IPS-18a (cell line): ENCODE measurements at regions not wholly inside any gene's neighbourhood (a gene's known extent, or its start where the extent isn't known, plus 50 kb on each side); places are given as distances from the start of the nearest gene placed in this dataset.

Source experiments
- H3K27ac ChIP-seq: one replicate; pipeline ENCODE4 v1.5.1; 2013; ENCODE audit warnings: low read length
- H3K27me3 ChIP-seq: one replicate; pipeline ENCODE4 v1.6.1; 2013; ENCODE audit warnings: mild to moderate bottlenecking, low read length; ENCODE audit not compliant: control insufficient read depth, insufficient read depth
- H3K36me3 ChIP-seq: one replicate; pipeline ENCODE4 v1.6.1; 2013; ENCODE audit warnings: low read depth, low read length; ENCODE audit not compliant: control insufficient read depth
- H3K4me1 ChIP-seq: one replicate; pipeline ENCODE4 v1.6.1; 2013; ENCODE audit warnings: low read depth, low read length; ENCODE audit not compliant: control insufficient read depth
- H3K4me3 ChIP-seq: one replicate; pipeline ENCODE4 v1.5.1; 2013; ENCODE audit warnings: low read length
- H3K9ac ChIP-seq: one replicate; pipeline ENCODE4 v1.6.1; 2013; ENCODE audit warnings: mild to moderate bottlenecking, low read length, moderate library complexity
- H3K9me3 ChIP-seq: one replicate; pipeline ENCODE4 v1.6.1; 2013; ENCODE audit warnings: low read depth, low read length; ENCODE audit not compliant: control insufficient read depth

DNA sequence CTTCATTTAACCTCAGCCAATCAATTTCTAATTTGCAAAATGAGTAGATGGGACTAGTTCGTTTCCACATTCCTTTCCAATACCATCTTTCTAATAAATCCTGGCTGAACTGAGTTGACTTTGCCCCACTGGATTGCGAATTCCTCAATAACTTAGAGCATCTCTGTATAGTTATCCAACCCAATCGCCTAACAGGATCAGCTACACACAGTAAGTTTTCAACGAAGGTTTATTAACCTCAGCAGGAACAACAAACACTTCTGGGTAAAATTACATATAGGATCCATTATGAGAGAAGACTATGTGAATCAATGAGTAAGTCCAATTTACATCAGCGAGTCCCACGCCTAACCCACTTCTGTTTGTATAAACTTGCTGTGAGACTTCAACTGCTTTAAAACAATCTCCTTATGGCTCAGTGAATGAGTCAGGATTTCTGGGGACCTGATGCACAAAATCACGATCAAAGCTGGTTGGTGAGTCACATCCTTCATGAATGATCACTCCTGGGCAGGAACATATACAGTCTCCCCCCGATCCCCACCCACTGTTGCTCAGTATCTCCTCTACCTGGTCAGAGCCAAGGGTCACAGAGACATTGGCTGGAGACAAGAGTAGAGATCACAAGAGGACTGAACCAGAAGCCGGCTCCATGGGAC is 142.8 kb downstream of the EDEM1 start:
- H3K9ac ChIP-seq: no peak overlapping the region
- H3K27ac ChIP-seq: no peak overlapping the region
- no peaks in the 10 kb centered on the region for H3K36me3 ChIP-seq

DNA sequence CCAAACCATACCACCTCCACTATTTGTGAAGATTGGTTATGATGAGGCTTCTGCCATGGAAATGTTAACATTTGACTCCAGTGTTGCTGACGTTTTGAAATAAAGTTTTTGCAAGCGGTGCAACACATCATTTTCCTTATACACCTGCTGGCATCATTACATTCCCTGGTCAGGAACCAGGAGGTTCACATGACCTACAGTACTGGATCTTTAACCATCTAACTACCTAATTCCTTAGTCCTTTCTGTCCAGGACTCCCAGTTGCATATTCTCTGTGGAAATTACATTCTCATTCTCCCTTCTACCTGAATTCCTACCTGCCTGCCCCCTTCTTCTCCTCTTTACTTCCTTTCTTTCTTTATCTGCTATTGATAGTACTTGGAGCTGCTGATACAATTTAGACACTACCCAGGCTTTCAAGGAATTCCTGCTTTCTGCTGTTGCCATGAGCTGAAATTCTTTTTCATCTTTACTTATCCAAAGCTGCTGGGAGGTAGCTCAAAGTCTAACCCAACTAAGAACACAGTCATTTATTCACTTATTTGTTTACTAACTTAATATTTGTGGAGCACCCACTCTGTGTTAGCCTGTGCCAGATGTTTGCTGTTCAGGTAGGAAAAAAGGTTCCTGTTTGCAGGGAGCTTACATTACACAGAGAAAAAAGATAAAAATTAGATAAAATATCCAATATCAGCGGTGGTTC is 144.2 kb downstream of the EDEM1 start:
- Histone ChIP-seq H3K4me1 (no peaks in the 10 kb centered on the region), H3K27ac (no peak overlapping the region), H3K36me3 (no peaks in the 10 kb centered on the region), H3K4me3 (no peak overlapping the region), H3K9ac (no peak overlapping the region), H3K9me3 (no peaks in the 10 kb centered on the region), H3K27me3 (no peaks in the 10 kb centered on the region)

More for the DNA sequence above, 142.8 kb downstream of the EDEM1 start:
- H3K4me1 ChIP-seq: no peaks in the 10 kb centered on the region
- no peaks in the 10 kb centered on the region for H3K27me3 ChIP-seq
- no peaks in the 10 kb centered on the region for H3K9me3 ChIP-seq
- H3K4me3 ChIP-seq: no peak overlapping the region

DNA sequence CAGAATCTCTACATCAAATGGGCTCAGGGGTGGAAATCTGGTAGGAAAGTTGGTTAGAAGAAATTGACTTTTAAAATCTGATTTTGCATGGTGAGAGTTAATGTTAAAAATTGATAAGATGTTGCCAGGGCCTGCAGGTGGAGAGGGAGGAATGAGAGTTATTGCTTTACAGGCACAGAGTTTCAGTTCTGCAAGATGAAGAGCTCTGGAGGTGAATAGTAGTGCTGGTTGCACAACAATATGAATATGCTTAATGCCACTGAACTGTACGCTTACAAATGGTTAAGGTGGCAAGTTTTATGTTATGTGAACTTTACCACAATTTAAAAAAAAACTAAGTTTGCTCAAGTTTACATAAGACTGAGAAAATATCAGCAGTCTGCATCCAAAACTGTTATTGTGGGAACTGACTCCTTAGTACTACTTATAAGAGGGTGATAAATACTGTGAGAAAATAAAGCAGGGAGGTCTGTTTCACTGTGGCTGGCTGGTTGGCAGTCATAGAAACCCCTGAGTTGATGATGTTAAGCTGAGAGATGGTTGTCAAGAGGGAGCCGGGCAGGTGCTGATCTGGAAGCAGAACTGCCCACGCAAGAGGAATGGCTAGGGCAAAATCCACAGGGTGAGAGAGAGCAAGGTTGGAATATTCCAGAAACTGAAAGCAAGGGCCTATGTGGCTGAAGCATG is 144.9 kb downstream of the EDEM1 start:
- no peak overlapping the region for H3K4me3 ChIP-seq
- H3K4me1 ChIP-seq: no peaks in the 10 kb centered on the region
- H3K27me3 ChIP-seq: no peaks in the 10 kb centered on the region
- H3K9ac ChIP-seq: no peak overlapping the region
- H3K9me3 ChIP-seq: no peaks in the 10 kb centered on the region
- H3K27ac ChIP-seq: no peak overlapping the region
- H3K36me3 ChIP-seq: no peaks in the 10 kb centered on the region

DNA sequence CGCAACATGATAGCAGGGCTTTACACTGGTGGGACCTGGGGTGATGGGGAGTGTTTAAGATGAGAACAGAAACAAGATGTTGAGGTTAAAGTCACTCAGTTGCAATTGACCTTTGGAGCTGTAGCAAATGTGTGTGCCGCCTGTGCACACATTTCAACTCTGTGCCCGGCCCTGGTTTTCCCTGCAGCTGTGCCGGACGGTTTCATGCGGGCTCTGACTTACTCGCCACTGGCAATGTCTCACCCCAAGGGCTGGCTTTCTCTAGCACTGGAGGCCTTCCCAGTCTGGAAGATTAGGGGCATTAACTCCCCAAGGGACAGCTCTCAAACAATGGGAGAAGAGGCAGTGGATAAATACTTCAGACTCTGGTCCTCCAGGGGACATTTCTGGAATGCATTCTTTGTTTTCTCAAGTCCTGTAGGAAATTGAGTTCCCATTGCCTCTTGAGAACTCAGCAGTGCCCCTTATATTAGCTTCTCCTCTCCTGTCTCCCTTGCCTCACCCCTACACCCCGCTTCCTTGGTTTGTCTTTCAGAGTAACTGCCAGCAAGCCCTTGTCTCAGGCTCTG is 152.5 kb downstream of the EDEM1 start:
- Histone ChIP-seq H3K36me3 (no peaks in the 10 kb centered on the region), H3K4me1 (no peaks in the 10 kb centered on the region), H3K27me3 (no peaks in the 10 kb centered on the region), H3K9ac (no peak overlapping the region), H3K27ac (no peak overlapping the region), H3K9me3 (no peaks in the 10 kb centered on the region), H3K4me3 (no peak overlapping the region)

DNA sequence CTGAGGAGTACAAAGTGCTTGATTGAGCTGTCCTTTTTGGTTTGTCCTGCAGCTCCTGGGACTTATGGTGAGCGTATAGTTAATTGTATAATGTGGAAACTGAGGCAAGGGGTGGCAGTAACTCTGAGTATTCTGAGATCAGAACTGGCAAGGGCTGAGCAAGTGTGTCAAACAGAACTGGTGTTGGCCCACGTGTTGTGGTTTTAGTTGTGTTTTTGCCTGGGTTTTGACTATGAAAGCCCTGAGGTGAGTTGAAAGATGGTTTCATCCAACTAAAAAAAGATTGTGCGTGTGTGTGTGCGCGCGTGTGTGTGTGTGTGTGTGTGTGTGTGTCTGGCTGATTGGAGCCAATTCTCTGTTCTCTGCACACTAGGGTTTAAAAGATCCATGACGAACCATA is 154.1 kb downstream of the EDEM1 start:
- no peaks in the 10 kb centered on the region for H3K27me3 ChIP-seq
- H3K27ac ChIP-seq: no peak overlapping the region
- H3K4me3 ChIP-seq: no peak overlapping the region

DNA sequence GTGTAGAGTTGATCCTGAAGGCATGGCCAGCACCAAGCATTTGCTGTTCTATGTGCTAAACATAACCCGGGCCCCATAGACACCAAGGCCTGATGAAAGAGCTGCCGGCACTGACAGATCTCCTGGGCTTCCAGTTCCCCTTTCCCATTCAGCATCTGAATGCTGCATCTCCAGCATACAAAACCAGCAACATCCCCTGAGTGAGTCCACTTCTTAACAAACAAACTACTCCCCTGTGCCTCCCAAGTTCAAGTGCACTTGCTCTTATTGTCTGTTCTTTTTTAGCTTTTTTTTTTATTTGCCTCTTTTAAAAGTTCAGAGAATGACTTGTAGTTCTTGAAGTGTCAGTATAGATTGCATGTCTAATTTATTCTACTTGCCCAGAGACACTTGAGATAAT is 156.0 kb downstream of the EDEM1 start:
- Histone ChIP-seq H3K27ac (no peak overlapping the region), H3K4me1 (no peaks in the 10 kb centered on the region), H3K4me3 (no peak overlapping the region), H3K27me3 (no peaks in the 10 kb centered on the region), H3K9me3 (no peaks in the 10 kb centered on the region), H3K9ac (no peak overlapping the region), H3K36me3 (no peaks in the 10 kb centered on the region)

More for the DNA sequence above, 154.1 kb downstream of the EDEM1 start:
- H3K36me3 ChIP-seq: no peaks in the 10 kb centered on the region
- H3K9me3 ChIP-seq: no peaks in the 10 kb centered on the region
- H3K9ac ChIP-seq: no peak overlapping the region
- H3K4me1 ChIP-seq: no peaks in the 10 kb centered on the region

DNA sequence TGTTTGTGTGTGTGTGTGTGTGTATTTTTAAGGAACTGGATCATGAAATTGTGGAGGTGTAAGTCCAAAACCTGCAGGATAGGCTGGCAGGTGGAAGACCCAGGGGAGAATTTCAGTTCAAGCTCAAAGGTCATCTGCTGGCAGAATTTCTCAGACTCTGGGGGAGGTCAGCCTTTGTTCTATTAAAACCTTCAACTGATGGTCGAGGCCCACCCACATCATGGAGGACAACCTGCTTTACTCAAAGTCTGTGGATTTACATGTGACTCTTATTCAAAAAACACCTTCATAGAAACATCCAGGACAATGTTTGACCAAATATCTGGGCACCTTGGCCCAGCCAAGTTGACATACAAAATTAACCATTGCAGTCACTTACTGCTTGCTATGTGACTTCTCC is 157.2 kb downstream of the EDEM1 start:
- Histone ChIP-seq H3K4me3 (no peak overlapping the region), H3K9me3 (no peaks in the 10 kb centered on the region), H3K4me1 (no peaks in the 10 kb centered on the region), H3K9ac (no peak overlapping the region), H3K27ac (no peak overlapping the region), H3K36me3 (no peaks in the 10 kb centered on the region), H3K27me3 (no peaks in the 10 kb centered on the region)

DNA sequence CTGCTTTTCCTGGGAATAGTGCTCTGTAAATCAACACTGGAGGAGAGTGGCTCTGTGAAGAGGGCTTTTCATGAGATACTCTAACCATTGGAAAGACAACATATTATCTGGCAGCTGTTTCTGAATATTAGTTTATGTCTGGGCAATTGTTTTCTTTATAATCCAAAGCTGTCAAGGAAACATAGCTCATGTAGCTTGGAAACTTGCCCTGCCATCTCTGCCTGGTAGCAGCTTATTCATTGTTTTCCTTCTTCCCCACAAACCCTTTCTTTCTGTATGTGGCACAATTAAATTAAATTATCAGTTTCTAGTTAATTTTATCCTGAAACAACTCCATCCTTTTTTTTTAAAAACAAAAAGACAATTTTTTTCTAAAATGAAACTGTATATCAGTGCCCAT is 160.0 kb downstream of the EDEM1 start:
- no peak overlapping the region for H3K9ac ChIP-seq
- no peaks in the 10 kb centered on the region for H3K36me3 ChIP-seq
- no peak overlapping the region for H3K27ac ChIP-seq
- H3K27me3 ChIP-seq: no peaks in the 10 kb centered on the region
- no peaks in the 10 kb centered on the region for H3K4me1 ChIP-seq
- H3K9me3 ChIP-seq: no peaks in the 10 kb centered on the region
- H3K4me3 ChIP-seq: no peak overlapping the region

DNA sequence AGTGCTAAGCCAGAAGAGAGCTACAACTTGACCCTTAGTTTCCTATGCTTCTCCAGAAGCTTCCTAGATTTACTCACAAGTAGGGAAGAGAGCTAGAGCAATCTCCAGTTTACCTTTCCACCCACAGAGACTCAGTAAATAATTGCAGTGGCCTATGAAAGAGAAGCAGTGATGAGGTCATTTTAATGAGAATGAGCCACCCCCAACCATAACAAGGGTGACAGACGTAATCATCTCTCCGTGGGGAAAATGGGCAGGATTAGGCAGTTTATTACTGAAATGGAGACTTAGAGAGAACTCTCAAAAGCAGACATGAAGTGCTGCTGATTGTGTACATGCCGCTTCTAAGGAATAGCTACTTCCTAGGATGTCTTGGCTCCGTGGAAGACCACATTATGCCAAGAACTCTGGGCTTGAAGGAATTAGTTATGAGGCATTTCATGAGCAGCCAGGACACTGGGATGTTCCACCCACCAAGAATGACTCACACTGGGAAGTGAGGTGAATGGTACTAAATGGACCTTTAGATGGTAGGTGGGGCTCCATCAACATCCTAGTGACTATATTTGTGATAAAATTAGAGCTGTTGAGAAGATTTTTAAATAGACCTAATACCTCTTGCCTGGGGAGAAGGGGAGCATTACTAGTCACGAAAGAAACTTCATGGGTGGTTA is 160.9 kb downstream of the EDEM1 start:
- Histone ChIP-seq H3K4me1 (no peaks in the 10 kb centered on the region), H3K36me3 (no peaks in the 10 kb centered on the region), H3K27me3 (no peaks in the 10 kb centered on the region), H3K4me3 (no peak overlapping the region), H3K9me3 (no peaks in the 10 kb centered on the region), H3K9ac (no peak overlapping the region), H3K27ac (no peak overlapping the region)

DNA sequence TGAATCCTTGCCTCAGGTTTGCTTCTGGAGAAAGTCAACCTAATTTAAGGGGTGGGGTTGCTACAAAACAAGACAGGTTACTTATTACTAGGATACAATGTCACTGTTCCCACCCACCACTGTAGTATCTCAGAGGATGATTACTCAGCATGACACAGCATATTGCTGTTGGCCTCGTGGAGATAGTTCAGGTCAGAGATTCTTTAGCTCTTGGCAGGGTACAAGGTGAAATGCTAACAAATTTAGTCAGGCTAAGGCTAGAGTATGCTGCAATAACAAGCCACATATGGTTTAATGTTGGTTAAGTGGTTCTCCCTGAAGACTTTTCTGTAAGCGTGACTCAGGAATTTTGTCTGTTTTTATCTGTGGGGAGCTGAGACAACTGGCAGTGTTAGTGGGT is 161.8 kb downstream of the EDEM1 start:
- Histone ChIP-seq H3K36me3 (no peaks in the 10 kb centered on the region), H3K27ac (no peak overlapping the region), H3K4me3 (no peak overlapping the region), H3K9ac (no peak overlapping the region), H3K9me3 (no peaks in the 10 kb centered on the region), H3K27me3 (no peaks in the 10 kb centered on the region), H3K4me1 (no peaks in the 10 kb centered on the region)

DNA sequence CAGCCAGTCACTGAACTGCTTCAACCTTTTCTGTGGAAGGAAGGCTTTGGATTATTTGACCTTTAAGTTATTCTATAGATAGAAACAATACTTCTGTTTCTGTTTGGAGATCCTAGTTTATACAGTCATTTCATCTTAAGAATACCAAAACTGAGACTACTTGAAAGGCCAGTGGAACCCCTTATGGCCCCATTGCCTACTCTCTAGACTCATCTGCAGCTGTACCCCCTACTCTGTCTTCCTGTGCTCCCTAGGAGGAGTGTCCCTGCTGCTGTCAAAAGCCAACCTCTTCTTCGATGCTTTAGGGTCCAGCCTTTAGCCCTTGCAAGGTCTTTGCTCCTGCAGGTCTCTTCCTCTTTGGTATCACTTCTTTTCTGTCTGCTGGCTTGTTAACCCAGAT is 169.6 kb downstream of the EDEM1 start:
- Histone ChIP-seq H3K27ac (no peak overlapping the region), H3K9me3 (no peaks in the 10 kb centered on the region), H3K36me3 (no peaks in the 10 kb centered on the region), H3K4me1 (no peaks in the 10 kb centered on the region), H3K9ac (no peak overlapping the region), H3K4me3 (no peak overlapping the region), H3K27me3 (no peaks in the 10 kb centered on the region)
